SK-N-MC (cell line): ENCODE measurements at regions not wholly inside any gene's neighbourhood (a gene's known extent, or its start where the extent isn't known, plus 50 kb on each side); places are given as distances from the start of the nearest gene placed in this dataset.

ENCODE experiments used
- DNase-seq: peaks from one replicate; pipeline ENCODE4 v3.0.0-alpha.2; 2011; ENCODE audit warnings: low read depth, low spot score
- H3K27ac ChIP-seq: fragments of 200-600 bp; sonication (generic); 2 replicates; pipeline ENCODE4 v1.5.1; 2016; ENCODE audit warnings: mixed run types
- H3K36me3 ChIP-seq: fragments of 200-600 bp; sonication (generic); 2 replicates; pipeline ENCODE4 v1.6.1; 2017; ENCODE audit warnings: antibody characterized with exemption, low read length, mixed read lengths; ENCODE audit not compliant: insufficient read depth
- H3K4me3 ChIP-seq: fragments of 200-600 bp; sonication (generic); 2 replicates; pipeline ENCODE4 v1.5.1; 2016
- H3K9ac ChIP-seq: fragments of 200-600 bp; sonication (generic); 2 replicates; pipeline ENCODE4 v1.8.0; 2017; ENCODE audit warnings: mixed run types, mixed read lengths; ENCODE audit not compliant: insufficient read length
- H3K9me3 ChIP-seq: fragments of 200-600 bp; sonication (generic); 2 replicates; pipeline ENCODE4 v1.6.1; 2017; ENCODE audit warnings: low read depth, mild to moderate bottlenecking, antibody characterized with exemption, low read length, moderate library complexity, mixed read lengths
- EZH2 ChIP-seq: fragments of 200-600 bp; sonication (generic); IDR thresholded peaks from one replicate; pipeline ENCODE4 v1.6.1; 2017; ENCODE audit warnings: antibody characterized with exemption
- FOXP2 ChIP-seq: optimal IDR thresholded peaks from 2 replicates; pipeline ENCODE3; 2011; ENCODE audit warnings: mild to moderate bottlenecking, moderate library complexity; ENCODE audit not compliant: insufficient read depth; ENCODE audit errors: extremely low read length, control extremely low read depth
- POLR2AphosphoS5 ChIP-seq: IDR thresholded peaks from 2 replicates; pipeline ENCODE4 v1.6.1; 2012; ENCODE audit warnings: mild to moderate bottlenecking, low read depth, low read length, borderline replicate concordance

DNA sequence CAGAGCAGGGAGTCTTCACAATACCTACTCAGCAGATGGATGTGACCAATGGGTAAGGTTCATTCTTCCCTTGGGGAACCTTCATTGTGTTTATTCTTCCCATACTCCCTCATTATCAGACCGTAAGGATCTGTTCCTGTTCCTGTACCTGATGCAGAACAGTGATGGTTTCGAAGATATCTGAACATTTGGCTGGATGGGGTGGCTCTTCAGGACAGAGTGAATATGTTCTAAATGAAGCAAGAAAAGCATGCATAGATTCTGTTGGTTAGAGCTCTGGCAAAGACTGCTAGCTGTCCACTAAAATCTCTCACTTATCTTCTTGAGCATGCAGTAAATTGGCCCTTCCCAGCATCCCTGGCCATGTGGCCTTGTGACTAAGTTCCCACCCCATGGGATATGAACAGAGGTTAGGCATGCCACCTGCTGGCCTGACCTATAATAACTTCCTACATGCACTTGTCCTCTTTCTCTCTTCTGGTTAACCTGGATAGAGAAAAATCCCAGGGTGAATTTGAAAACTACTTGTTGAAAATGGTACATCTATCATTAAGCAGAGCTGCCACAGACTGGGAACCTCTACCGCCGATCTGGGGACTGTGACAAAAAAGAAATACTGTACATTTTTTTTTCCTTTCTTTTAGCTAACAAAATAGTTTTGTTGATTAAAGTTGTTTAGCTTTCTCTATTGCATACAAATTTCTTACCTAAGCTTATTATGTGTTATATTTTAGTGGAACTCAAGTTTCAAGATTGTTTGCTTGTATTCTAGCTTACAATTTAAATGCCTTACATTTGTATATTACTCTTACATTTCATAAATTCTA is 60.0 kb upstream of the BANK1 start:
- no peak overlapping the region for H3K4me3 ChIP-seq
- H3K9ac ChIP-seq: no peak overlapping the region
- DNase-seq: no peak
- no peak for TF ChIP-seq EZH2
- TF ChIP-seq FOXP2: no peak
- TF ChIP-seq POLR2AphosphoS5: no peak
- H3K36me3 ChIP-seq: no peaks in the 10 kb centered on the region
- no peaks in the 10 kb centered on the region for H3K9me3 ChIP-seq
- no peak overlapping the region for H3K27ac ChIP-seq

DNA sequence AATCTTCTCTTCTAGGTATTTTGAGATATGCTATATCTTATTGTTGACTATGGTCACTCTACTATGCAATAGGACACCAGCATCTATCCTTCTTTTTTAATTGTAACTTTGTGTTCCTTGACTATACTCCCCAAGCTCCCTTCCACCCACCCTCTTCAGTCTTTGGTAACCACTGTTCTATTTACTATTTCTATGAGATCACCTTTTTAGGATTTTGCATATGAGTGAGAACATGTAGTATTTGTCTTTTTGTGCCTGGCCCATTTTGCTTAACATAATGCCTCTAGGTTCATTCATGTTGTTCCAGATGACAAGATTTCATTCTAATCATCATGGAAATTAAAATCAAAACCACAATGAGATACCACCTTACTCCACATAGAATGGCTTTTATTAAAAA is 63.3 kb upstream of the BANK1 start:
- no peaks in the 10 kb centered on the region for H3K9me3 ChIP-seq
- no peaks in the 10 kb centered on the region for H3K36me3 ChIP-seq
- DNase-seq: no peak
- H3K27ac ChIP-seq: no peak overlapping the region
- no peak overlapping the region for H3K9ac ChIP-seq
- H3K4me3 ChIP-seq: no peak overlapping the region
- no peak for TF ChIP-seq POLR2AphosphoS5
- TF ChIP-seq EZH2: no peak
- TF ChIP-seq FOXP2: no peak

DNA sequence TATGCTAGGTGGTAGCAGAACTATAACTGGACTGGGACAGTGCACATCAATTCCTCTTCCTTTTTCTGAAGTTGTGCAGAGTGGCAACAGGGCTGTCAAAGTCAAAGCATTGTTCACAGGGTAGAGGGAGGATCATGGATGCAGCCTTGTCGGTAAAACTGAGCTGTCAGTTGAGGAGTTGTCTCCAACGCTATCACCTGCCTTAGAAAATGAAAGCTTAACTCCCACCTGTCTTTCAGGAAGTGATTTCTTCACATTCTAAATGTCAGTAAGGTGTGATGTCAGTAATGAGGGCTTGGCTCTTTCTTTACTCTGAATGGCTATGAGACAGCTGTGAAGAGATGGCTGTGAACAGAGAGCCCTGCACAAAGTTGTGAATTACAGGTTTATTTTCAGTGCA is 66.4 kb upstream of the BANK1 start:
- Histone ChIP-seq H3K9ac (no peak overlapping the region), H3K36me3 (no peaks in the 10 kb centered on the region), H3K4me3 (no peak overlapping the region), H3K9me3 (no peaks in the 10 kb centered on the region), H3K27ac (no peak overlapping the region)
- no peak for DNase-seq
- TF ChIP-seq POLR2AphosphoS5 (no peak), FOXP2 (no peak), EZH2 (no peak)

DNA sequence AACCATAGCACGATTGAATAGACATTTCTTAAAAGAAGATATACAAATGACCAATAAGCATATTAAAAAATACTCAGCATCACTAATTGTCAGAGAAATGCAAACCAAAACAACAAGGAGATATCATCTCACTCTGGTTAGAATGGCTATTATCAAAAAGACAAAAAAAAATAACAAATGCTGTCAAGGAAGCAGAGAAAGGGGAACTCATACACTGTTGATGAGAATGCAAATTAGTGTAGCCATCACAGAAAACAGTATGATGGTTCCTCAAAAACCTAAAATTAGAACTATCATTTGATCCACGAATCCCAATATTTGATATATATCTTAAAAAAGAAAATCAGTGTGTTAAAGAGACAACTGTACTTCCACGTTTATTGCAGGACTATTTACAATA is 71.7 kb upstream of the BANK1 start:
- Histone ChIP-seq H3K27ac (no peak overlapping the region), H3K36me3 (no peaks in the 10 kb centered on the region), H3K4me3 (no peak overlapping the region), H3K9me3 (no peaks in the 10 kb centered on the region), H3K9ac (no peak overlapping the region)
- DNase-seq: no peak
- TF ChIP-seq POLR2AphosphoS5 (no peak), FOXP2 (no peak), EZH2 (no peak)

DNA sequence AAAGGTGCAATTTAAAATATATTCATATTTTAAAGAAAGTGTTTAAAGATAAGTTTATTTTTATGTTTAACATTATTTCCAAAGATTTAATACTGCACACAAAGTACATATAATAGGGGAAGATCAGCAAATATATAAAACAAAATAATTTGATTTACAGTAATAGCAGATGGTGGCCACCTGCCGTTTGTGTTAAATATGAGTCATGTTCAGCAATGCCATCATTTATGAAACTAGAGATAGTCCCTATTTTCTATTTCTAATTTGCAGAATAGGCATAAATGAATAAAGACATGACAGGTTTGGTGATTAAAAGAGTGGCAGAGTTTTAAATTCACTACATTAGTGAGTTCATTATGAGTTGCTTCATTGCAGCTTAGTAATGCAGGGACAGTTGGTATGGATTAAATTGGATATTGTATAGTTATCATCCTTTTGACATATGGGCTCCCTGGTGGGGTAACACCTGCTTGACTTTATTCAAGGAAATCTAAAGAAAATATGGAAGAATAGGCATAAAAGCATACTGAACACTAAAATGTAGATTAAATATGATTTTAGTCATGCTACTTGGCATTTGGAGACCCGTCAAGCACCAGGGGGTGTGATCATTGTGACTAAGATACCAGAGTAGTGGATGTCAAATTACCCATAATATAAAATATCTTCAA is 78.8 kb upstream of the BANK1 start:
- Histone ChIP-seq H3K4me3 (no peak overlapping the region), H3K9me3 (no peaks in the 10 kb centered on the region), H3K27ac (no peak overlapping the region), H3K36me3 (no peaks in the 10 kb centered on the region), H3K9ac (no peak overlapping the region)
- DNase-seq: no peak
- no peak for TF ChIP-seq EZH2
- TF ChIP-seq POLR2AphosphoS5: no peak
- TF ChIP-seq FOXP2: no peak

DNA sequence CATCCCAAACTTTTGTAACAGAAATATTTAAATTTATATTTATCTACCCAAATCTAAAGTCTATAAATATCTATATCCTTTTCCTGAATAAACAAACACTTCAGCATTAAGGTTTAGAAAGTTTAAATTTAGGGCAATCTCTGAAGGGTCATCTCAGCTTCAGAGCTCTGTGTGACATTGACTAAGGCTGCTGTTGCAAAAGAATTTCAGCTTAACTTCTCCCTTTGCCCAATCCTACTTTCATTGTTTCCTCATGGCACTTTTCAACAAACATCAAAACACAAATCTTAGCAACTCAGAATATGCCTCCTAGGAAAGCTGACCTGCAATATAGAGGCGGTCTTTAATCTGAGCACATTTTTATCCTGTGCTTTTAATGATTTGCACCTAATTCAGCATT is 79.7 kb upstream of the BANK1 start:
- Histone ChIP-seq H3K27ac (no peak overlapping the region), H3K9me3 (no peaks in the 10 kb centered on the region), H3K36me3 (no peaks in the 10 kb centered on the region), H3K9ac (no peak overlapping the region), H3K4me3 (no peak overlapping the region)
- TF ChIP-seq POLR2AphosphoS5: no peak
- TF ChIP-seq FOXP2: no peak
- TF ChIP-seq EZH2: no peak
- no peak for DNase-seq

DNA sequence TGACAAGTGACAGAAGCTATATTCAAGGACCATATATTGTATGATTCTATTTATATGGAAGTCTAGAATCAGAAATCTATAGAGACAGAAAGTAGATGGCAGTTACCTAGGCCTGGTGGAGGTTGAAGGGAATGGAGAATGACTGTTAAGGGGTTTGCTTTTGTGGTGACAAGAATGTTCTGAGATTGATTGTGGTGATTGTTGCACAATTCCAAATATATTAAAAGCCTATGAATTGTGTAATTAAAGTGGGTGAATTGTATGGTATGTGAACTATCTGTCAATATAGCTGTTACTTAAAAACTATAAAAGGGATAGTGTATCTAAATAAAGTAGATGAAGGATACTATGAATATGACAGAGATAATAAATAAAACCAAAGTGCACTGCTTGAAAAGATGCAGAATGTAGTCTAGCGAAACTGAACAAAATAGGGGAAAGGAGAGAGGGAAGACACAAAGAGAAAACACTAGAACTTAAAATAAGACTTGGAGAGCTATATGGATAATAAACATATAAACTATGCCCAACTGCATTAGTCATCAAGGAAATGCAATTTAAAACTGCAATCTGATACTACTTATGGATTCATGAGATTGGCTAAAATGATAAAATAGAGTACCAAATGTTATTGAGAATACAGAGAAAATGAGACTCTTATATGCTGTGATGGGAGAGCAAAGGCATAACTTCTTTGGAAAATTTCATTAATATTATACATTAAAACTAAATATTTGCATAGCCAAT is 82.1 kb upstream of the BANK1 start:
- Histone ChIP-seq H3K4me3 (no peak overlapping the region), H3K27ac (no peak overlapping the region), H3K36me3 (no peaks in the 10 kb centered on the region), H3K9ac (no peak overlapping the region), H3K9me3 (no peaks in the 10 kb centered on the region)
- DNase-seq: no peak
- TF ChIP-seq FOXP2 (no peak), EZH2 (no peak), POLR2AphosphoS5 (no peak)

DNA sequence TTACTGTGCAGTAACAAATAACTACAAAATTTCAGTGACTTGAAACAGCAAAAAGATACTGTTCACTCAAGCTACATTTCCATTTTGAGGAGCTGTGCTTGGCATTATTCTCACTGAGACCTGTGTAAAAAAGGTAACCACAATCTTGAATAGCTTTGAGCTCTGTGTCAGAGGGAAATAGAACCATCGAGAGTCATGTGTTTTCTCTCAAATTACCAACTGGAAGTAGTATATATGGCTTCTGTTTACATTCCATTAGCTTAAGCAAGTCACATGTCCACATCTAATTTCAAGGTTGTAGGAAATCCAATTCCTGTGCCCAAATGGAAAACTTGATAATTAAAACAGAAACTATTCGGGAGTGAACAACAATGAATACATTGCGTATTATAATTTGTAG is 82.9 kb upstream of the BANK1 start:
- H3K9me3 ChIP-seq: no peaks in the 10 kb centered on the region
- TF ChIP-seq EZH2 (no peak), POLR2AphosphoS5 (no peak), FOXP2 (no peak)
- H3K4me3 ChIP-seq: no peak overlapping the region
- H3K9ac ChIP-seq: no peak overlapping the region
- no peak for DNase-seq
- H3K36me3 ChIP-seq: no peaks in the 10 kb centered on the region
- no peak overlapping the region for H3K27ac ChIP-seq

DNA sequence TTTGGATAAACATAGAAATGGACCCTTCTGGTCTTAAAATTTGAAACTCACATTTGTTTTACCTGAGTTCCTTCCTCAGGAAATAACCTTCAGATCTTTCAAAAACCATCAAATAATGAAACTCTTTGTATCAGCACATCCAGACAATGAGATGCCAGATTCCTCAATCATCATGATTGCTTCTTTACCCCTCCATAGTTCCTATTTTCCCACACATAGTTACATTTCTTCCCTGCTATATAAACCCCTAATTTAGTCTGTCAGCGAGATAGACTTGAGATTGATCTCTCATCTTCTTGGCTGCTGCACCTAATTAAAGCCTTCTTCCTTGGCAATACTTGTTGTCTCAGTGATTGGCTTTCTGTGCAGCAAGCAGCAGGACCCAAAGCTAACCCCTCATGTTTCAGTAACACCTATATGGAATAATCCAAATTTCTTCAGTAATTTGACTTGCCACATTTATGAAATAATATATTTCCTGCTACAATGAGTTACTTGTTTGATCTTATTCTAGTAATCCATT is 83.9 kb upstream of the BANK1 start:
- no peaks in the 10 kb centered on the region for H3K36me3 ChIP-seq
- no peak for TF ChIP-seq EZH2
- TF ChIP-seq POLR2AphosphoS5: no peak
- TF ChIP-seq FOXP2: no peak
- H3K9ac ChIP-seq: no peak overlapping the region
- no peak overlapping the region for H3K4me3 ChIP-seq
- H3K9me3 ChIP-seq: no peaks in the 10 kb centered on the region
- H3K27ac ChIP-seq: no peak overlapping the region
- no peak for DNase-seq
